Lower leg skin (tissue), 4 donors: ENCODE measurements at regions not wholly inside any gene's neighbourhood (a gene's known extent, or its start where the extent isn't known, plus 50 kb on each side); places are given as distances from the start of the nearest gene placed in this dataset.

Source experiments
- DNase-seq, 2 donors: peaks; one replicate each; pipeline ENCODE4 v3.0.0-alpha.2; 2019; ENCODE audit warnings: low spot score in 2 of 2
- H3K4me3 ChIP-seq: fragments of 200-600 bp; sonication (generic); 2 replicates; pipeline ENCODE4 v1.5.1; 2017; ENCODE audit warnings: mild to moderate bottlenecking, low read depth; ENCODE audit not compliant: poor library complexity, severe bottlenecking
- CTCF ChIP-seq, 3 donors: fragments of 450-650 bp; IDR thresholded peaks; one replicate each; pipeline ENCODE4 v1.5.1; 2016; ENCODE audit warnings: antibody characterized with exemption in 3 of 3, mild to moderate bottlenecking in 3 of 3, moderate library complexity in 2 of 3
- POLR2A ChIP-seq, 2 donors: fragments of 450-650 bp; IDR thresholded peaks; one replicate each; pipeline ENCODE4 v1.6.1; 2016 to 2017; ENCODE audit warnings: antibody characterized with exemption in 2 of 2, mild to moderate bottlenecking in 1 of 2, moderate library complexity in 1 of 2
- WGBS, 2 donors: methylation state at CpG; one replicate each; pipeline ENCODE4 v1.1.5; 2018; 5-methylcytosine and 5-hydroxymethylcytosine counted together
- intact Hi-C: fragments of 100-400 bp; cut with DNase I; formaldehyde crosslinking; loops from one replicate; pipeline ENCODE4 v1.15.0; 2023; ENCODE audit warnings: low total_unique reads

GRCh38 chr2:176641436-176641835 is 372.2 kb downstream of the MTX2 start:
- WGBS, 2 donors = 87 to 95% methylated on average over 2 of the region's 2 CpGs
- TF ChIP-seq POLR2A (IDR thresholded peaks at IDR 0.05) (no peak), CTCF (IDR thresholded peaks at IDR 0.05) (no peak)
- no peak overlapping the region for H3K4me3 ChIP-seq
- no peak for DNase-seq
- intact Hi-C loops = no loop called here

GRCh38 chr2:176642074-176642473 is 372.8 kb downstream of the MTX2 start:
- WGBS, 2 donors = 67 to 70% methylated on average over 4 of the region's 4 CpGs
- DNase-seq = no peak
- H3K4me3 ChIP-seq = no peak overlapping the region
- TF ChIP-seq POLR2A (IDR thresholded peaks at IDR 0.05) (no peak), CTCF (IDR thresholded peaks at IDR 0.05) (no peak)
- intact Hi-C loops = no loop called here

DNA sequence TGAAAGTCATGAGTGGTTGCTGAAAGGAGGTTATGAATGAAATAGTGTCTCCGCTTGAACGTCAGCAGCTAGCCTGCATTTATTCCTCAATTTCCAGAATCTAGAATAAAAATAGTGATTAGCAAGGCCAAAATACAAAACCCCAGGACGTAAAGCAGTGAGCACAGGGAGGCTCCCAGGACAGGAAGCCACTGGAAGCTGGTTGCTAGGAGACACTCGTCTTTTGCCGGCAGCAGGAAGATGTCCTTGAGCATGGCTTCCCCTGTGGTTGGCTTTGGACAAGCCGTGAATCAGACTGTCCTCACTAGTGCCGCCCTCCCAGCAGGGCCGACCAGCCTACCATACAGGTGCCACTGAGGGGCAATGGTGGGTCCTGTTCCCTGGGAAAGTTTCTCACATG is 374.4 kb downstream of the MTX2 start:
- peak in 1 of 2 donors; percentile 87 for DNase-seq
- no peak for TF ChIP-seq CTCF (IDR thresholded peaks at IDR 0.05)
- no peak for TF ChIP-seq POLR2A (IDR thresholded peaks at IDR 0.05)
- 40 to 56% methylated on average over 8 of the region's 8 CpGs for WGBS, 2 donors
- intact Hi-C loops = no loop called here
- H3K4me3 ChIP-seq = no peak overlapping the region

- WGBS, 2 donors = 91 to 97% methylated on average over 3 of the region's 3 CpGs
- no peak for TF ChIP-seq CTCF (IDR thresholded peaks at IDR 0.05)
- no peak for TF ChIP-seq POLR2A (IDR thresholded peaks at IDR 0.05)
- intact Hi-C loops = no loop called here
- DNase-seq = no peak
- H3K4me3 ChIP-seq = no peak overlapping the region
Measured at GRCh38 chr2:176645494-176645893, 376.3 kb downstream of the MTX2 start.

DNA sequence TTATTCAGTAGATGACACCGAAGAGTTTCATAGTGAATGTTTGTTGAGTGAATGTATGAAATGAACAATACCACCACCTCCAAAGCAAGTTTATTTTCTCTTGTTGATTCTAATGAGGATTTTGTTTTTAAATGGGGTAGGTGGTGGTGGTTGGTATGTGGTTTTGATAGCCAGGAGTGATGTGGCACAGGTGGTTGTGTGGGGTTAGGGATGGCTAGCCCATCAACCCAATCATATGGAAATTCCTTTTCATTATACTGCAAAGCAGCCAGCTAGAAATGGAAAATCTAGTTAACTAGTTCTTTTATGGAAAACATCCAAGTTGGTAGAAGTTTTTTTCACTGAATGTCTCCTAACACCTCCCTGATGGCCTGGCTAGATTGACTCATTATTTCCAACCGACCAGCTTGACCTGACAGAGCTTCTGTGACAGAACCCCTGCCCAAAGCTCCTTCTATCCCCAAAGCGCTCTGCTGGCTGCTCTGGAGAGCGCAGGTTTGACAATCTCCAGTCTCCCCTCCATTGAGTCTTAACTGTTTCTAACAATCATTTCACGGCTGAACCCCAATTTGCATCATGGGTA is 376.9 kb downstream of the MTX2 start:
- TF ChIP-seq POLR2A (IDR thresholded peaks at IDR 0.05) (no peak), CTCF (IDR thresholded peaks at IDR 0.05) (no peak)
- intact Hi-C loops = no loop called here
- WGBS, 2 donors = 78 to 88% methylated on average over 5 of the region's 5 CpGs

More for the DNA sequence above, 376.9 kb downstream of the MTX2 start:
- H3K4me3 ChIP-seq = no peak overlapping the region
- no peak for DNase-seq
